ENCODE measurements at regions not wholly inside any gene's neighbourhood (a gene's known extent, or its start where the extent isn't known, plus 50 kb on each side); places are given as distances from the start of the nearest gene placed in this dataset.

- DNase-seq (ENCODE audit: low read depth, low spot score) (no peak), FAIRE-seq (no peak), ATAC-seq (no peak)
- ChIA-PET SMC1A (ENCODE audit: uncharacterized antibody, unreplicated experiment) (no interaction called here), POLR2A (no interaction called here), CTCF (no interaction called here), RAD21 (ENCODE audit: unreplicated experiment) (no interaction called here)
- H3K9ac ChIP-seq (ENCODE audit: control insufficient read depth, insufficient read depth, low read length): no peak overlapping the region
- H2AFZ ChIP-seq (ENCODE audit: control insufficient read depth, low read depth, low read length): no peak overlapping the region
- H3K27me3 ChIP-seq (replicated peaks in 1 of 2; ENCODE audit: control insufficient read depth in 2 of 2, insufficient read depth in 2 of 2, low read length in 1 of 2): no peaks in the 10 kb centered on the region; a peak in 1 of 4 replicates
- 7% methylated on average over 2 of the region's 2 CpGs for WGBS (ENCODE audit: insufficient coverage, insufficient replicate concordance, low lambda C conversion rate, missing lambda C conversion rate)
- H4K20me1 ChIP-seq (ENCODE audit: control insufficient read depth, insufficient read depth): no peaks in the 10 kb centered on the region
- H3K4me3 ChIP-seq: no peak overlapping the region
- H3K79me2 ChIP-seq (ENCODE audit: control insufficient read depth, insufficient read depth, low read length): no peaks in the 10 kb centered on the region
- in situ Hi-C loops (cut with MboI): no loop called here
- no peak overlapping the region for H3K27ac ChIP-seq (ENCODE audit: control insufficient read depth, insufficient read depth)
- no peak overlapping the region for H3K4me2 ChIP-seq (ENCODE audit: control insufficient read depth, insufficient read depth)
- H3K9me3 ChIP-seq (replicated peaks; ENCODE audit: control insufficient read depth, insufficient read depth, low read length): no peaks in the 10 kb centered on the region
- no peaks in the 10 kb centered on the region for H3K36me3 ChIP-seq (ENCODE audit: control insufficient read depth in 2 of 2, insufficient read depth in 2 of 2, low read length in 1 of 2)
- no peaks in the 10 kb centered on the region for H3K4me1 ChIP-seq (ENCODE audit: control insufficient read depth, insufficient read depth, low read length)
- BruUV-seq (replicated peaks): no TSS peak
- intact Hi-C loops (cut with micrococcal nuclease; ENCODE audit: unreplicated experiment): no loop called here
- TF ChIP-seq MTA3 (IDR thresholded peaks at IDR 0.05; ENCODE audit: borderline replicate concordance, low read length) (no peak), DPF2 (IDR thresholded peaks at IDR 0.05) (no peak), ZBTB40 (IDR thresholded peaks at IDR 0.05; ENCODE audit: borderline replicate concordance) (no peak), PRDM15 (CRISPR knock-in tag; IDR thresholded peaks at IDR 0.05) (no peak), CEBPB (IDR thresholded peaks at IDR 0.05; ENCODE audit: borderline replicate concordance in 1 of 2, low read depth in 2 of 2, low read length in 2 of 2) (no peak), ATF7 (IDR thresholded peaks at IDR 0.05; ENCODE audit: low read depth) (no peak), CHD4 (IDR thresholded peaks at IDR 0.05) (no peak), CTCF (IDR thresholded peaks at IDR 0.05 in 2 of 3, conservative IDR thresholded peaks at IDR 0.05 in 1 of 3; ENCODE audit: control insufficient read depth in 2 of 3, extremely low read depth in 1 of 3, insufficient read depth in 1 of 3, low read depth in 3 of 3, low read length in 3 of 3) (no peak), MAX (IDR thresholded peaks at IDR 0.05; ENCODE audit: low read depth, low read length) (no peak), PAX8 (IDR thresholded peaks at IDR 0.05) (no peak)
- TF ChIP-seq, protein P1, sequence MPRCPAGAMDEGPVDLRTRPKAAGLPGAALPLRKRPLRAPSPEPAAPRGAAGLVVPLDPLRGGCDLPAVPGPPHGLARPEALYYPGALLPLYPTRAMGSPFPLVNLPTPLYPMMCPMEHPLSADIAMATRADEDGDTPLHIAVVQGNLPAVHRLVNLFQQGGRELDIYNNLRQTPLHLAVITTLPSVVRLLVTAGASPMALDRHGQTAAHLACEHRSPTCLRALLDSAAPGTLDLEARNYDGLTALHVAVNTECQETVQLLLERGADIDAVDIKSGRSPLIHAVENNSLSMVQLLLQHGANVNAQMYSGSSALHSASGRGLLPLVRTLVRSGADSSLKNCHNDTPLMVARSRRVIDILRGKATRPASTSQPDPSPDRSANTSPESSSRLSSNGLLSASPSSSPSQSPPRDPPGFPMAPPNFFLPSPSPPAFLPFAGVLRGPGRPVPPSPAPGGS (IDR thresholded peaks at IDR 0.05; ENCODE audit: borderline replicate concordance, insufficient read depth, low read depth, low read length, poor library complexity, severe bottlenecking): no peak
Measured at GRCh38 chr2:5537180-5537688, 154.9 kb upstream of the SOX11 start.

Data from GM12878 (cell line).